Stimulated activated CD4-positive, alpha-beta T cell treated with anti-CD3 and anti-CD28 coated beads, TNF-alpha, amount 100 ng/mL, for 48 hours (primary cell): ENCODE measurements at regions not wholly inside any gene's neighbourhood (a gene's known extent, or its start where the extent isn't known, plus 50 kb on each side); places are given as distances from the start of the nearest gene placed in this dataset.

Experiments used
- DNase-seq, 3 donors: peaks; one replicate each; pipeline ENCODE4 v3.0.0-alpha.2; 2020; ENCODE audit warnings: low read depth in 3 of 3

GRCh38 chr7:144975882-144976281, 140.0 kb upstream of the TPK1 start:
- DNase-seq = no peak

DNA sequence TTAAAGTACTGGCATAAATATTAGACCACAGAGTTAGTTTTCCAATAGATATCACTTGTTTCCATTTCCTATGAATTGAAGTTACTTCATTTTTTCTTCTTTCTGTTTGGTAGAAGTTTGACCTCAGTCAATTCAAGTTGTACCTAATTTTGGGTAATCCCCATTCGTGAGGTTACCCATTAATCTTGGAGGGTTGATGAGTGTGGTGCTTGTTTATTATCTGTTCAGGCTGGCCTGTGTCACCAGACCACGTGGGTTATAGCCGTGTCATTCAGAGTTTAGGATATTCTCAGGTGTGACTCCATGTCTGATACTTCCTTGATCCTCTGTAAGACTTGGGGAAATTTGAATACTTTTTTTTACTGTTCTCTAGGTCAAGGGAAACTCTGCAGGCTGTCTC, 133.9 kb upstream of the TPK1 start:
- no peak for DNase-seq

- DNase-seq = no peak
These were observed 124.9 kb upstream of the TPK1 start for GRCh38 chr7:144960763-144961162.

DNA sequence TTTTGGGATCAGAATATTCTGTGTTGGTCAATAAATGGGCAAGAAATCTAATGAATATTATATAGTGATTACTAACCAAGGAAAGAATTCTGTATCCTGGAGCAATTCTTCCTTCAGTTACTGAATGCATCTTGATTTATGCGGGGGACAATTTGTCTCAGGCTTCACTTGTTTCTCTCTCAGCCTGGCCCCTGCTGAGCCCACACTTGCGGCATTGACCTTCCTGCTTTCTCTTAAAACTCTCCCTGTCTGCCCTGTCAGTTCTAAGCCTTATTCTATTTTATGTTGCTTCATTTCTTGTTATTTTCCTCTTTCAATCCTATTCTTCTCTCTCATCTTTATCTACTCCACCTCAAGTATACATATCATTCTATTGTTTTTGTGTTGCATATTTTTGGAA, 122.1 kb upstream of the TPK1 start:
- no peak for DNase-seq

GRCh38 chr7:144955422-144955821, 119.6 kb upstream of the TPK1 start:
- DNase-seq = no peak

DNA sequence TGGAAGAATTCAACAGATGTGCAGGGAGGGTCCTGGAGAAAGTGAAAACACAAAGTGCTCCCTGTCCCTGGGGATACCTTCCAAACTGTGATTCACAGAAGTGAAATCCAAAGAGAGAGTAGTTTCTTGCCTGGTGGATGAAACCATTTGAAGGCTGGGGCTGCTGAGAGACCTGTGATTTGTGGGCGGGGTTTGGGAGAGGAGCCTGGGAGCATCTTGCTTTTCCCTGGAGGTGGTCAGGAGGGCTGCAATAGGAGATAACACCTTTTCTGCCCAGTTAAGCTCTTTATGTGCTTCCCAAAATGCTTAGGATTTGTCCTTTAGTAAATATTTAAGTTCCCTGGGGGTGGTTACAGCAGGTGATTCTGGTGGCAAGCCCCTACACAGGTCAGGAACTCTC, 105.3 kb upstream of the TPK1 start:
- no peak for DNase-seq

DNA sequence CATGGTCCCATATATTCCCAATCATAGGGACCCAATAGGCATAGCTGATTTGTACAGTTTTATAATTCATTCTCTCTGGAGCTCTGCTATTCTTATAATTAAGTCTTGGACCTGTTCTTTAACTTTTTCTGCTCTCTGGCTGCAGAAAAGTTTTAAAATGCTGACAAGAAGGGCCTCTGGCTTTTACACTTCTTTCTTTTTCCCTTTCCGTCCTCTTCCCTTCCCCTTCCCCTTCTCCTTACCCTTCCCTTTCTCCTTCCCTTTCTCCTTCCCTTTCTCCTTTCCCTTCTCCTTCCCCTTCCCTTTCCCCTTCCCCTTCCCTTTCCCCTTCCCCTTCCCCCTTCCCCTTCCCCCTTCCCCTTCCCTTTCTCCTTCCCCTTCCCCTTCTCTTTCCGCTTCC, 101.3 kb upstream of the TPK1 start:
- DNase-seq = no peak

GRCh38 chr7:144936314-144936713, 100.5 kb upstream of the TPK1 start:
- no peak for DNase-seq

DNA sequence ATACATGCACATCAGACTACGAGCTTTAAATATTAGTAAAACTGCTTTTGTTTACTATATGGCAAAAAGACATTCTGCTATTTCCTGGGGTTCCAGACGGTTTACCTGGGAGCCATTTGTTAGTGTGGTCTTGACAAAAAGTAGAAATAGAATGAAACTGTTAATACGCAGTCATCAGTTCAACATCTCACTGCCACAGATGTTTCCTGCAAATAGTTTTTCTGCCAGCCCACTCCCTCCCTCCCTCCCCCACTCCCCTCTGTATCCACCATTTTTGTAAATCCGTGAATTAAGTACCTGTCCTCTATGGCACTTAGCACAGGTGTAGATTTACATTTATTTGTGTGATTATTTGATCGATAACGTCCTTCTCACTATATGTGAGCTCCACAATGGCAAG, 74.6 kb upstream of the TPK1 start:
- DNase-seq = no peak

- no peak for DNase-seq
These were observed 73.2 kb upstream of the TPK1 start for GRCh38 chr7:144908943-144909556.

GRCh38 chr7:144908324-144908723, 72.5 kb upstream of the TPK1 start:
- DNase-seq = no peak

DNA sequence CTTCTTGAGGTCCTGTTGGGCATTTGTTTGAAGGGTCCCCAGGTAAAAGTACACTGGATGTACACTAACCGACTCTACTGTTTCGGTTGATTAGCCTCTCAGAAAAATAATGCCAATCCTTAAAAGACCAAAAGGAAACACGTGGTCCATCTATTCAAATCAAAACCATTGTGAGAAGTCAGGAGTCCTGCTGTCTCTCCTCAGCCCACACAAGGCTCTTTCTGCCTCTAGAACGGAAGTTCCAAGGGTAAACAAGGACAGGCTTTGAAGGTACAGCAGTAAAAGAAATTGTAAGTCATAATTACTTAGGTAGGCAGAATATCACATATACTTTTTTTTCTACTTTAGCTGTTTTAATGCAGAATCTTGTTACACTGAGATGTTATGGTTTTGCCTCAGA, 71.7 kb upstream of the TPK1 start:
- no peak for DNase-seq

GRCh38 chr7:144903201-144903600, 67.3 kb upstream of the TPK1 start:
- no peak for DNase-seq

- no peak for DNase-seq
These were observed 56.9 kb upstream of the TPK1 start for GRCh38 chr7:144892761-144893160.
